Osteoblast (primary cell): ENCODE measurements at regions not wholly inside any gene's neighbourhood (a gene's known extent, or its start where the extent isn't known, plus 50 kb on each side); places are given as distances from the start of the nearest gene placed in this dataset.

Experiments
- DNase-seq: peaks from one replicate; pipeline ENCODE4 v3.0.0; 2011; ENCODE audit warnings: low spot score, mixed read lengths; ENCODE audit not compliant: insufficient read length; ENCODE audit errors: missing footprints
- H2AFZ ChIP-seq: 2 replicates; pipeline ENCODE4 v1.6.0; 2011; ENCODE audit warnings: mild to moderate bottlenecking, low read length
- H3K27ac ChIP-seq: 2 replicates; pipeline ENCODE4 v1.5.1; 2011; ENCODE audit warnings: mild to moderate bottlenecking, low read depth, low read length, moderate library complexity
- H3K27me3 ChIP-seq: 2 replicates; pipeline ENCODE4 v1.6.0; 2012; ENCODE audit warnings: mild to moderate bottlenecking, control low read depth, inconsistent platforms, low read length, moderate library complexity; ENCODE audit not compliant: insufficient read depth
- H3K36me3 ChIP-seq: 2 replicates; pipeline ENCODE4 v1.5.1; 2011; ENCODE audit warnings: mild to moderate bottlenecking, low read length, control low read depth, moderate library complexity; ENCODE audit not compliant: insufficient read depth
- H3K4me1 ChIP-seq: 2 replicates; pipeline ENCODE4 v1.5.1; 2011; ENCODE audit warnings: mild to moderate bottlenecking, low read length, control low read depth, moderate library complexity; ENCODE audit not compliant: insufficient read depth
- H3K4me2 ChIP-seq: 2 replicates; pipeline ENCODE4 v1.6.0; 2011; ENCODE audit warnings: mild to moderate bottlenecking, low read length; ENCODE audit not compliant: insufficient read depth
- H3K4me3 ChIP-seq: fragments of 200-600 bp; sonication (generic); 3 replicates; pipeline ENCODE4 v1.5.1; 2012; ENCODE audit warnings: mild to moderate bottlenecking, low read length, inconsistent platforms; ENCODE audit not compliant: insufficient read depth
- H3K79me2 ChIP-seq: 2 replicates; pipeline ENCODE4 v1.6.0; 2012; ENCODE audit warnings: mild to moderate bottlenecking, low read length, control low read depth, inconsistent platforms; ENCODE audit not compliant: insufficient read depth
- H3K9me3 ChIP-seq: 2 replicates; pipeline ENCODE4 v1.5.1; 2011; ENCODE audit warnings: low read depth, low read length, control low read depth
- H4K20me1 ChIP-seq: 2 replicates; pipeline ENCODE4 v1.6.0; 2012; ENCODE audit warnings: mild to moderate bottlenecking, low read length, control low read depth; ENCODE audit not compliant: insufficient read depth
- CTCF ChIP-seq: IDR thresholded peaks from 2 replicates; pipeline ENCODE4 v1.5.1; 2011; ENCODE audit warnings: mild to moderate bottlenecking, low read depth, low read length, moderate library complexity; ENCODE audit errors: extremely low read depth

GRCh38 chr7:86137343-86137742, 506.4 kb upstream of the GRM3 start:
- no peak overlapping the region for H3K4me2 ChIP-seq
- no peak for TF ChIP-seq CTCF
- H3K27ac ChIP-seq, result no peak overlapping the region
- H4K20me1 ChIP-seq, result no peaks in the 10 kb centered on the region
- H3K9me3 ChIP-seq, result no peaks in the 10 kb centered on the region
- no peak overlapping the region for H3K4me3 ChIP-seq
- no peak overlapping the region for H2AFZ ChIP-seq
- no peak for DNase-seq
- no peaks in the 10 kb centered on the region for H3K79me2 ChIP-seq
- H3K27me3 ChIP-seq, result no peaks in the 10 kb centered on the region
- no peaks in the 10 kb centered on the region for H3K4me1 ChIP-seq
- no peaks in the 10 kb centered on the region for H3K36me3 ChIP-seq

- peaks cover 4% of the 10 kb centered on the region for H3K9me3 ChIP-seq
- H3K27me3 ChIP-seq, result no peaks in the 10 kb centered on the region
- no peak overlapping the region for H3K4me2 ChIP-seq
- no peaks in the 10 kb centered on the region for H3K79me2 ChIP-seq
- no peak for TF ChIP-seq CTCF
- H3K4me3 ChIP-seq, result no peak overlapping the region
- no peak for DNase-seq
- no peak overlapping the region for H3K27ac ChIP-seq
- H3K36me3 ChIP-seq, result no peaks in the 10 kb centered on the region
- H2AFZ ChIP-seq, result no peak overlapping the region
- no peaks in the 10 kb centered on the region for H4K20me1 ChIP-seq
- no peaks in the 10 kb centered on the region for H3K4me1 ChIP-seq
Observed at GRCh38 chr7:86130268-86130667, 513.4 kb upstream of the GRM3 start.

GRCh38 chr7:86123476-86123875, 520.2 kb upstream of the GRM3 start:
- H3K27ac ChIP-seq, result no peak overlapping the region
- no peaks in the 10 kb centered on the region for H3K79me2 ChIP-seq
- H2AFZ ChIP-seq, result no peak overlapping the region
- H3K4me1 ChIP-seq, result no peaks in the 10 kb centered on the region
- no peaks in the 10 kb centered on the region for H3K9me3 ChIP-seq
- H4K20me1 ChIP-seq, result no peaks in the 10 kb centered on the region
- no peaks in the 10 kb centered on the region for H3K36me3 ChIP-seq
- no peak for DNase-seq
- TF ChIP-seq CTCF, result no peak
- no peak overlapping the region for H3K4me3 ChIP-seq
- no peaks in the 10 kb centered on the region for H3K27me3 ChIP-seq
- H3K4me2 ChIP-seq, result no peak overlapping the region

GRCh38 chr7:86094166-86094669, 549.5 kb upstream of the GRM3 start:
- H3K4me1 ChIP-seq, result no peaks in the 10 kb centered on the region
- no peak overlapping the region for H3K27ac ChIP-seq
- no peak overlapping the region for H3K4me2 ChIP-seq
- H3K36me3 ChIP-seq, result no peaks in the 10 kb centered on the region
- H3K27me3 ChIP-seq, result no peaks in the 10 kb centered on the region
- no peaks in the 10 kb centered on the region for H4K20me1 ChIP-seq
- no peaks in the 10 kb centered on the region for H3K79me2 ChIP-seq
- TF ChIP-seq CTCF, result no peak
- DNase-seq, result no peak
- H2AFZ ChIP-seq, result no peak overlapping the region
- H3K9me3 ChIP-seq, result peaks cover 4% of the 10 kb centered on the region
- no peak overlapping the region for H3K4me3 ChIP-seq
